Stomach (tissue), 4 donors: ENCODE measurements at regions not wholly inside any gene's neighbourhood (a gene's known extent, or its start where the extent isn't known, plus 50 kb on each side); places are given as distances from the start of the nearest gene placed in this dataset.

Experiments
- CTCF ChIP-seq, 7 experiments: fragments of 450-650 bp in 4 of 7; fragments of 200-600 bp in 3 of 7; sonication (generic) in 3 of 7; IDR thresholded peaks; one replicate each; pipeline ENCODE4 v1.5.1; 2016 to 2019; ENCODE audit warnings: antibody characterized with exemption in 7 of 7, control low read depth in 2 of 7, mild to moderate bottlenecking in 1 of 7
- EP300 ChIP-seq: sonication (generic); formaldehyde crosslinking; IDR thresholded peaks from one replicate; pipeline ENCODE4 v1.6.1; 2017; ENCODE audit warnings: antibody characterized with exemption

- TF ChIP-seq CTCF (IDR thresholded peaks at IDR 0.05) (no peak), EP300 (no peak)
These were observed 179.5 kb upstream of the TWIST2 start for GRCh38 chr2:238668426-238668825.
